Mesendoderm (in vitro differentiated cells): ENCODE measurements at regions not wholly inside any gene's neighbourhood (a gene's known extent, or its start where the extent isn't known, plus 50 kb on each side); places are given as distances from the start of the nearest gene placed in this dataset.
"Not testable (repeated sequence)": the region's sequence is repeated elsewhere in the genome, so short reads cannot be mapped to it uniquely, and the experiment has no call there.

Source experiments
- DNase-seq: peaks from one replicate; pipeline ENCODE4 v3.0.0; 2013
- H2AK5ac ChIP-seq: 2 replicates; pipeline ENCODE4 v1.6.1; 2013; ENCODE audit warnings: low read length, inconsistent platforms
- H2BK120ac ChIP-seq: 2 replicates; pipeline ENCODE4 v1.6.1; 2013; ENCODE audit warnings: low read depth, mild to moderate bottlenecking, low read length, moderate library complexity, mixed read lengths
- H2BK15ac ChIP-seq: replicated peaks from 2 replicates; pipeline ENCODE4 v1.6.1; 2013; ENCODE audit warnings: low read depth, mild to moderate bottlenecking, moderate library complexity
- H2BK5ac ChIP-seq: 2 replicates; pipeline ENCODE4 v1.6.1; 2013; ENCODE audit warnings: low read length, inconsistent platforms
- H3K18ac ChIP-seq: 2 replicates; pipeline ENCODE4 v1.6.1; 2013; ENCODE audit warnings: mild to moderate bottlenecking, low read length, mixed read lengths
- H3K23ac ChIP-seq: one replicate; pipeline ENCODE4 v1.6.1; 2013; ENCODE audit warnings: low read length
- H3K27ac ChIP-seq: 2 replicates; pipeline ENCODE4 v1.5.1; 2013; ENCODE audit warnings: low read depth, mild to moderate bottlenecking, inconsistent platforms, low read length, moderate library complexity
- H3K27me3 ChIP-seq: 2 replicates; pipeline ENCODE4 v1.6.1; 2013; ENCODE audit warnings: low read length, control low read depth, mild to moderate bottlenecking, inconsistent platforms; ENCODE audit not compliant: insufficient read depth, poor library complexity
- H3K36me3 ChIP-seq: 2 replicates; pipeline ENCODE4 v1.6.1; 2013; ENCODE audit warnings: low read length, inconsistent platforms; ENCODE audit not compliant: control insufficient read depth, insufficient read depth
- H3K4ac ChIP-seq: one replicate; pipeline ENCODE4 v1.6.1; 2013; ENCODE audit warnings: low read depth, mild to moderate bottlenecking, low read length, moderate library complexity
- H3K4me1 ChIP-seq: 2 replicates; pipeline ENCODE4 v1.6.1; 2013; ENCODE audit warnings: low read depth, low read length, inconsistent platforms; ENCODE audit not compliant: control insufficient read depth
- H3K4me2 ChIP-seq: 2 replicates; pipeline ENCODE4 v1.6.1; 2013; ENCODE audit warnings: low read length
- H3K4me3 ChIP-seq: 2 replicates; pipeline ENCODE4 v1.5.1; 2013; ENCODE audit warnings: mild to moderate bottlenecking, low read length
- H3K56ac ChIP-seq: one replicate; pipeline ENCODE4 v1.6.1; 2013; ENCODE audit warnings: low read length
- H3K79me1 ChIP-seq: 2 replicates; pipeline ENCODE4 v1.6.1; 2013; ENCODE audit warnings: low read length, inconsistent platforms
- H3K79me2 ChIP-seq: 2 replicates; pipeline ENCODE4 v1.6.1; 2013; ENCODE audit warnings: mild to moderate bottlenecking, low read length; ENCODE audit not compliant: control insufficient read depth, insufficient read depth
- H3K9ac ChIP-seq: 2 replicates; pipeline ENCODE4 v1.6.1; 2013; ENCODE audit warnings: low read length, inconsistent platforms
- H4K5ac ChIP-seq: one replicate; pipeline ENCODE4 v1.6.1; 2013; ENCODE audit warnings: low read length
- H4K8ac ChIP-seq: one replicate; pipeline ENCODE4 v1.6.1; 2013; ENCODE audit warnings: low read depth, mild to moderate bottlenecking, control low read depth, low read length, moderate library complexity
- WGBS: extraction: QIAGEN DNeasy Blood & Tissue Kit; methylation state at CpG from one replicate; pipeline ENCODE4 v1.1.7; 2013; ENCODE audit warnings: low lambda C conversion rate, missing lambda C conversion rate; ENCODE audit not compliant: insufficient coverage; ENCODE audit errors: extremely low coverage; 5-methylcytosine and 5-hydroxymethylcytosine counted together

DNA sequence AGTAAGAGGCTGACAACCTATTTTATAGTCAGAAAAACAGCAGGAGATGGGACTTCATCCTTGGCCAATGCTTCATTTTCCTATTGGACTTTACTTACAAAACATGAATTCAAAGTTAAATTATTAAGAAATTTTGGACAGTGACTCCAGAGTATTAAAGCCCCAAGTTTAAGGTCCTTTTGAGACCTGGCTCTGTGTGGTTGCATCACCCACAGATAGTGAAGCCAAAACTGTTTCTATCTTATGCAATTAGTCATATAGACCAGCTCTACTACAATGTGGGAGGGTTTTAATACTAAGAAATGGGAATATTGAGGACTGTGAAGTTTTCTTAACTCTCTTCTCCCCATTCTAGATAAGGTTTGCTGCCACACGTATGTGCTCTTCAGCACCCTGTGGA, 196.7 kb upstream of the AR start:
- Histone ChIP-seq H3K36me3 (no peaks in the 10 kb centered on the region), H2BK15ac (no peak overlapping the region), H3K4ac (no peak overlapping the region), H2AK5ac (no peak overlapping the region), H2BK5ac (no peak overlapping the region), H3K18ac (no peak overlapping the region), H3K27me3 (no peaks in the 10 kb centered on the region), H2BK120ac (no peak overlapping the region), H3K23ac (no peak overlapping the region), H3K56ac (no peak overlapping the region), H4K5ac (no peak overlapping the region), H3K79me1 (no peaks in the 10 kb centered on the region), H3K4me3 (no peak overlapping the region), H3K27ac (no peak overlapping the region), H4K8ac (no peak overlapping the region), H3K4me1 (no peaks in the 10 kb centered on the region), H3K9ac (no peak overlapping the region), H3K4me2 (no peak overlapping the region), H3K79me2 (no peaks in the 10 kb centered on the region)
- no CpG with 5 or more reads among the region's 1 CpG for WGBS
- DNase-seq: no peak

GRCh38 chrX:67351411-67351810, 192.4 kb upstream of the AR start:
- H3K4ac ChIP-seq: no peak overlapping the region
- H2AK5ac ChIP-seq: no peak overlapping the region
- H3K18ac ChIP-seq: no peak overlapping the region
- H3K79me1 ChIP-seq: no peaks in the 10 kb centered on the region
- no peak overlapping the region for H2BK120ac ChIP-seq
- no CpG with 5 or more reads among the region's 2 CpGs for WGBS
- no peaks in the 10 kb centered on the region for H3K36me3 ChIP-seq
- H4K5ac ChIP-seq: no peak overlapping the region
- H3K56ac ChIP-seq: no peak overlapping the region
- no peak overlapping the region for H2BK15ac ChIP-seq
- H3K4me3 ChIP-seq: no peak overlapping the region
- H4K8ac ChIP-seq: no peak overlapping the region
- no peak overlapping the region for H3K27ac ChIP-seq
- no peak overlapping the region for H3K4me2 ChIP-seq
- H2BK5ac ChIP-seq: no peak overlapping the region
- H3K9ac ChIP-seq: no peak overlapping the region
- no peak for DNase-seq
- H3K23ac ChIP-seq: no peak overlapping the region
- no peaks in the 10 kb centered on the region for H3K4me1 ChIP-seq
- H3K79me2 ChIP-seq: no peaks in the 10 kb centered on the region
- no peaks in the 10 kb centered on the region for H3K27me3 ChIP-seq

DNA sequence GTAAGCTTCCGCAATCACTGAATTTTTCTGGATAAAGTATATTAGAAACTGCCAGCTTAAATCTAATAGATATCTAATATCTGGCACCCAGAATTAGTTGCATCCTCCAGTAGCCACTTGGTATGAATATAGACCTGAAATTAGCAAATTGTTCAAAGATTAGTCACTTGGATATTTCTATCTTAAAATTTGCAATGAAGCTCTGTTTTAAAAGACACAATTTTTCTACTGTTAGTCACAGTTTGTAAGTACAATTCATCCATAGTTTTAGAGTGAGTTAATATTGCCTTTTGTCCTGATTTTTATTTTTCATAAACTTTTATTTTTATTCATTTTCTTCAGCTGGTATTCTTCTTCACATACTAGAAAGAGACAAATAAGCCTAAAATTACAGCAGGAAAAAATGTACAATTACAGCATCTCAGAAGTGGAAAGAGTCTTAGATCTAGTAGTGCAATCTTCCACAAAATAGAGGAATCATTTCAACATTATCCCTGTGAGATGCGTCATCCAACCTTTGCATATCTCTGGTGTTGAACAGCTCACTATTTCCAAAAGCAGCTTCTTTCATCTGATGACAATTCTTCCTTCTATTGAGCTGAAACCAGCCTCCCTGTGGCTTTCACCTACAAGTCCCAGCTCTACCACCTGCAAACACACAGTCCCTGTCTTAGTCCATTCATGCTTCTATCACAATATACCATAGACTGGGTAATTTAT, 190.0 kb upstream of the AR start:
- H3K56ac ChIP-seq: no peak overlapping the region
- H3K9ac ChIP-seq: no peak overlapping the region
- no peaks in the 10 kb centered on the region for H3K27me3 ChIP-seq
- H2BK15ac ChIP-seq: no peak overlapping the region
- H3K23ac ChIP-seq: no peak overlapping the region
- H3K4ac ChIP-seq: no peak overlapping the region
- H2BK120ac ChIP-seq: no peak overlapping the region
- WGBS: no CpG with 5 or more reads among the region's 2 CpGs
- no peak overlapping the region for H3K18ac ChIP-seq
- no peak overlapping the region for H4K5ac ChIP-seq
- H2BK5ac ChIP-seq: no peak overlapping the region
- no peak for DNase-seq
- H3K4me1 ChIP-seq: no peaks in the 10 kb centered on the region
- no peak overlapping the region for H4K8ac ChIP-seq
- H3K27ac ChIP-seq: no peak overlapping the region
- no peak overlapping the region for H3K4me3 ChIP-seq
- no peak overlapping the region for H2AK5ac ChIP-seq
- no peaks in the 10 kb centered on the region for H3K36me3 ChIP-seq
- H3K79me1 ChIP-seq: no peaks in the 10 kb centered on the region
- no peaks in the 10 kb centered on the region for H3K79me2 ChIP-seq
- H3K4me2 ChIP-seq: no peak overlapping the region

GRCh38 chrX:67361267-67361666, 182.6 kb upstream of the AR start:
- H4K8ac ChIP-seq, H3K4me1 ChIP-seq, H3K23ac ChIP-seq, H3K36me3 ChIP-seq, H3K79me2 ChIP-seq, H4K5ac ChIP-seq, H2AK5ac ChIP-seq, H3K9ac ChIP-seq, H2BK15ac ChIP-seq, H3K56ac ChIP-seq, H3K4ac ChIP-seq, H2BK5ac ChIP-seq, H3K4me3 ChIP-seq, H2BK120ac ChIP-seq, DNase-seq, H3K4me2 ChIP-seq, H3K18ac ChIP-seq, H3K27me3 ChIP-seq, H3K79me1 ChIP-seq, H3K27ac ChIP-seq: not testable (repeated sequence)
- WGBS: no CpG with 5 or more reads among the region's 2 CpGs

DNA sequence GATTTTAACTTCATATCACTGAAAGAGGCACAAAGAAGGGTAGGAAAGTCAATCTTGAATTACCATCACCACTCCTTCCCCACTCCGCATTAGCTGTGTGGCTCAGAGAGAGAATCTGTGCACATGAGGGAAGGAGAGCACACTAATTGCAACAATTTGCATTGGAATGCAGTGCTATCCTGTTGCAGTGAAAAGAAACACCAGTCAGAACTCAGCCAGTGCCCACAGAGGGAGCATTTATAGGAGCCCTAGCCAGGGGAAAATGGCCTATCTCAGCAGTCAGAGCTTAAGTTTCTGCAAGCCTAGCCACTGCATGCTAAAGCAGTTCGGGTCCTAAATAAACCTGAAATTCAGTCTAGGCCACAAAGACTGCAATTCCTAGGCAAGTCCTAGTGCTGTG, 159.4 kb upstream of the AR start:
- Histone ChIP-seq H3K23ac (no peak overlapping the region), H3K4me1 (no peaks in the 10 kb centered on the region), H3K79me2 (no peaks in the 10 kb centered on the region), H4K5ac (no peak overlapping the region), H2BK15ac (no peak overlapping the region), H3K79me1 (no peaks in the 10 kb centered on the region), H3K4me3 (no peak overlapping the region), H3K27me3 (no peaks in the 10 kb centered on the region), H2BK120ac (no peak overlapping the region), H3K4me2 (no peak overlapping the region), H3K18ac (no peak overlapping the region), H3K56ac (no peak overlapping the region), H2AK5ac (no peak overlapping the region), H3K27ac (no peak overlapping the region), H3K36me3 (no peaks in the 10 kb centered on the region), H2BK5ac (no peak overlapping the region), H4K8ac (no peak overlapping the region), H3K9ac (no peak overlapping the region), H3K4ac (no peak overlapping the region)
- no CpG with 5 or more reads among the region's 2 CpGs for WGBS
- DNase-seq: peak; percentile 53

DNA sequence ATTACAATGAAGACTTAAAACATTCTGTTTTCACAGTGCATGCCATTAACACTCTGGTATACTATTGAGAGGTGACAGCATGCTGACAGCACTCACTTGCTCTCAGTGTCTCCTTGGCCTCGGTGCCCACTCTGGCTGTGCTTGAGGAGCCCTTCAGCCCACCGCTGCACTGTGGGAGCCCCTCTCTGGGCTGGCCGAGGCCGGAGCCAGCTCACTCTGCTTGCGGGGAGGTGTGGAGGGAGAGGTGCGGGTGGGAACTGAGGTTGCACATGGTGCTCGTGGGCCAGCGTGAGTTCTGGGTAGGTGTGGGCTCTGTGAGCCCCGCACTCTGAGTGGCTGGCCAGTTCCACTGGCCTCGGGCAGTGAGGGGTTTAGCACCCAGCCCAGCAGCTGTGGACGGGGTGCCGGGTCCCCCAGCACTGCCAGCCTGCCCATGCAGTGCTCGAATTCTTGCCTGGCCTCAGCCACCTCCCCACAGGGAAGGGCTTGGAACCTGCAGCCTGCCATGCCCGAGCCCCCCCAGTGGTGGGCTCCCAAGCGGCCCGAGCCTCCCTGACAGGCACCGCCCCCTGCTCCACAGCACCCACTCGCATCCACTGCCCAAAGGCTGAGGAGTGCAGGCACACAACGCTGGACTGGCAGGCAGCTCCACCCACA, 135.3 kb upstream of the AR start:
- Histone ChIP-seq H2BK15ac (no peak overlapping the region), H3K27me3 (no peaks in the 10 kb centered on the region), H2BK120ac (no peak overlapping the region), H3K27ac (no peak overlapping the region), H4K5ac (no peak overlapping the region), H2AK5ac (no peak overlapping the region), H4K8ac (no peak overlapping the region), H3K4me1 (no peaks in the 10 kb centered on the region), H3K79me2 (no peaks in the 10 kb centered on the region), H2BK5ac (no peak overlapping the region), H3K9ac (no peak overlapping the region), H3K56ac (no peak overlapping the region), H3K36me3 (no peaks in the 10 kb centered on the region), H3K4me2 (no peak overlapping the region), H3K23ac (no peak overlapping the region), H3K4me3 (no peak overlapping the region), H3K18ac (no peak overlapping the region), H3K79me1 (no peaks in the 10 kb centered on the region), H3K4ac (no peak overlapping the region)
- DNase-seq: no peak
- WGBS: no CpG with 5 or more reads among the region's 19 CpGs
